ENCODE measurements at regions not wholly inside any gene's neighbourhood (a gene's known extent, or its start where the extent isn't known, plus 50 kb on each side); places are given as distances from the start of the nearest gene placed in this dataset.

DNA sequence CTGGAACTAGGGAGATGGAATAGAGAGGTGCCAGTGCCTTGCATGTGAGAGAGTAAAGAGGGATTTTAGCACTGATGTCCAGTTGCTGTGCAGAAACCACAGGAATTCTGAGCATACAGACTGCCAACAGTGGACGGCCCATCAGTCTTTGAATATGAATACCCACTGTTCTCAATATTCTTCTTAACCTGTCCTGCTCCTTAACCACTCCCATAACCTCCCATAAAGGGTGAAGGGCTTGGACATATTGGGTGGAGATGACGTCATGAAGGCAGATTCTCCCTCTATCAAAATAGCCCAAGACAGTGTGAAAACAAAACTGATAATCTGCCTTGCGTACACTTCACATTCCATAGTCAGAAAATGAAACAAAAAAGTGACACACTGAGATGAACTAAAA, 1313.7 kb upstream of the PABPC4L start:
- TF ChIP-seq, protein P1, sequence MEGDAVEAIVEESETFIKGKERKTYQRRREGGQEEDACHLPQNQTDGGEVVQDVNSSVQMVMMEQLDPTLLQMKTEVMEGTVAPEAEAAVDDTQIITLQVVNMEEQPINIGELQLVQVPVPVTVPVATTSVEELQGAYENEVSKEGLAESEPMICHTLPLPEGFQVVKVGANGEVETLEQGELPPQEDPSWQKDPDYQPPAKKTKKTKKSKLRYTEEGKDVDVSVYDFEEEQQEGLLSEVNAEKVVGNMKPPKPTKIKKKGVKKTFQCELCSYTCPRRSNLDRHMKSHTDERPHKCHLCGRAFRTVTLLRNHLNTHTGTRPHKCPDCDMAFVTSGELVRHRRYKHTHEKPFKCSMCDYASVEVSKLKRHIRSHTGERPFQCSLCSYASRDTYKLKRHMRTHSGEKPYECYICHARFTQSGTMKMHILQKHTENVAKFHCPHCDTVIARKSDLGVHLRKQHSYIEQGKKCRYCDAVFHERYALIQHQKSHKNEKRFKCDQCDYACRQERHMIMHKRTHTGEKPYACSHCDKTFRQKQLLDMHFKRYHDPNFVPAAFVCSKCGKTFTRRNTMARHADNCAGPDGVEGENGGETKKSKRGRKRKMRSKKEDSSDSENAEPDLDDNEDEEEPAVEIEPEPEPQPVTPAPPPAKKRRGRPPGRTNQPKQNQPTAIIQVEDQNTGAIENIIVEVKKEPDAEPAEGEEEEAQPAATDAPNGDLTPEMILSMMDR (IDR thresholded peaks at IDR 0.05), result no peak
- no peak for TF ChIP-seq POLR2A (IDR thresholded peaks at IDR 0.05; ENCODE audit: low read depth)
- no peak for TF ChIP-seq POLR2AphosphoS5 (IDR thresholded peaks at IDR 0.05)
- no peak for TF ChIP-seq EP300 (IDR thresholded peaks at IDR 0.05)
